Iris pigment epithelial cell (primary cell): ENCODE measurements at regions not wholly inside any gene's neighbourhood (a gene's known extent, or its start where the extent isn't known, plus 50 kb on each side); places are given as distances from the start of the nearest gene placed in this dataset.

Experiments used
- DNase-seq: peaks from one replicate; pipeline ENCODE4 v3.0.0-alpha.2; 2011; ENCODE audit warnings: low read depth

- DNase-seq, result no peak
These were observed 54.2 kb upstream of the MYCBP2 start for GRCh38 chr13:77381059-77381458.

GRCh38 chr13:77379508-77379907, 52.6 kb upstream of the MYCBP2 start:
- no peak for DNase-seq

- no peak for DNase-seq
These were observed 51.8 kb upstream of the MYCBP2 start for GRCh38 chr13:77378662-77379061.

GRCh38 chr13:77377016-77377415, 50.1 kb upstream of the MYCBP2 start:
- no peak for DNase-seq
